LNCaP clone FGC (cell line): ENCODE measurements at regions not wholly inside any gene's neighbourhood (a gene's known extent, or its start where the extent isn't known, plus 50 kb on each side); places are given as distances from the start of the nearest gene placed in this dataset.

Experiments
- DNase-seq: peaks from one replicate; pipeline ENCODE4 v3.0.0-alpha.2; 2011; ENCODE audit warnings: low read depth
- H3K4me3 ChIP-seq: 2 replicates; pipeline ENCODE4 v1.5.1; 2011; ENCODE audit warnings: mild to moderate bottlenecking, low read depth, low read length, control low read depth
- TF ChIP-seq, protein P1 (sequence below): IDR thresholded peaks from 2 replicates; pipeline ENCODE4 v1.5.1; 2012; ENCODE audit warnings: mild to moderate bottlenecking; ENCODE audit not compliant: control insufficient read depth, insufficient read depth; ENCODE audit errors: extremely low read depth

- TF ChIP-seq, protein P1, sequence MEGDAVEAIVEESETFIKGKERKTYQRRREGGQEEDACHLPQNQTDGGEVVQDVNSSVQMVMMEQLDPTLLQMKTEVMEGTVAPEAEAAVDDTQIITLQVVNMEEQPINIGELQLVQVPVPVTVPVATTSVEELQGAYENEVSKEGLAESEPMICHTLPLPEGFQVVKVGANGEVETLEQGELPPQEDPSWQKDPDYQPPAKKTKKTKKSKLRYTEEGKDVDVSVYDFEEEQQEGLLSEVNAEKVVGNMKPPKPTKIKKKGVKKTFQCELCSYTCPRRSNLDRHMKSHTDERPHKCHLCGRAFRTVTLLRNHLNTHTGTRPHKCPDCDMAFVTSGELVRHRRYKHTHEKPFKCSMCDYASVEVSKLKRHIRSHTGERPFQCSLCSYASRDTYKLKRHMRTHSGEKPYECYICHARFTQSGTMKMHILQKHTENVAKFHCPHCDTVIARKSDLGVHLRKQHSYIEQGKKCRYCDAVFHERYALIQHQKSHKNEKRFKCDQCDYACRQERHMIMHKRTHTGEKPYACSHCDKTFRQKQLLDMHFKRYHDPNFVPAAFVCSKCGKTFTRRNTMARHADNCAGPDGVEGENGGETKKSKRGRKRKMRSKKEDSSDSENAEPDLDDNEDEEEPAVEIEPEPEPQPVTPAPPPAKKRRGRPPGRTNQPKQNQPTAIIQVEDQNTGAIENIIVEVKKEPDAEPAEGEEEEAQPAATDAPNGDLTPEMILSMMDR = no peak
- no peak overlapping the region for H3K4me3 ChIP-seq
- DNase-seq = no peak
These were observed 212.0 kb downstream of the SREK1 start for GRCh38 chr5:66356011-66356565.

DNA sequence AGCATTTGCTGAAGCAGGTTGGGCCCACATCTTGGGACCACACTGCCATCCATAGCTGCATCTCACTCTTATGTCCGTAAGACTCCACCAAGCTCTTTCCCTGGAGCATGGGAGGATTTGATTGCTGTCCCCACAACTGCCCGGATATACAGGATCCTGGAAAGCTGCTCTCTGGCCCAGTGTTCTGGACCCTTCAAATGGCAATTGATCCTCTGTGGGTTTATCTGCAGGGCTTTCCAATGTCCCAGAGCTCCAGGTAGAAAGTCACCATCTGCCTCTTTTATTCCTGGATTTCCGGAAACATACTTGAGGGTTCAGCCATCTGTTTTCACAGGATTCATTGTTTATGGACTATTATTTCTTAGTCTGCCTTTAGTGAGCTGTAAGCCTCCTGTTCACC lies 214.6 kb downstream of the SREK1 start:
- no peak overlapping the region for H3K4me3 ChIP-seq
- DNase-seq = no peak
- TF ChIP-seq, protein P1 = no peak

GRCh38 chr5:66361070-66361469 lies 217.0 kb downstream of the SREK1 start:
- TF ChIP-seq, protein P1 = no peak
- peak; percentile 35 for DNase-seq
- H3K4me3 ChIP-seq = no peak overlapping the region

- H3K4me3 ChIP-seq = no peak overlapping the region
- no peak for DNase-seq
- TF ChIP-seq, protein P1 = no peak
These were observed 217.9 kb downstream of the SREK1 start for GRCh38 chr5:66362046-66362445.

DNA sequence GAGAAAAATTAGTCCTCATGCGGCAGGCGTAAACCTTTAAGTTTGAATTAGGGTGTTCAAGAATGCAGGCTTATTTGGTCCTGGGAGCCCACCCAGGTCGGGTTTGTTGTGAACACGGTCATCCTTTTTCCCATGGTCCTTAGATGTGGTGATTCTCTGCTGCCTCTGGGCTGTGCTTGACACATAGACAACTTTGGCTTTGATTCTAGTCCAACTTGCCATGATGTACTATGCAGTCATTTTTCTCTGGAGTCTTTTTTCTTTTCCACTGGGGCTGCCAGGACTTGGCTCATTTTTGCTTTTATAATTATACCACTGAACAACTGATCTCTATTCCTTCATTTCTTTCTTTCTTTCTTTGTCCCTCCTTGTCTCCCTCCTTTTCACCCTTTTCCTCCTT lies 218.6 kb downstream of the SREK1 start:
- TF ChIP-seq, protein P1 = no peak
- no peak overlapping the region for H3K4me3 ChIP-seq
- DNase-seq = no peak

DNA sequence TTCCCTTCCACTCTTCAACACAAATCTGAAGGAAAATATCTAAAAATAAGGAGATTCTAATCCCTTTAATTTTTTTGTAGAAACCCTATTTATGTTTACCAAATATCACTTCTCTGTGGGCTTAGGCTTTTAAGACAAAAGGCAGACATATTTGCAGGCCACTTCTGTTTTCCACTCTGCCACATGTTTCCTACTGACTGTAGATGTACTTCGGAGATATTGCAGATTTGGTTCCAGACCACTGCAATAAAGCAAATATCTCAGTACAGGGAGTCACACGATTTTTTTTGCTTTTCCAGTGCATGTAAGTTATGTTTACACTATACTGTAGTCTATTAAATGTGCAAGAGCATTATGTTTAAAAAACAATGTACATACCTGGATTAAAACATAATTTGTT lies 219.0 kb downstream of the SREK1 start:
- H3K4me3 ChIP-seq = no peak overlapping the region
- TF ChIP-seq, protein P1 = no peak
- DNase-seq = peak; percentile 81

DNA sequence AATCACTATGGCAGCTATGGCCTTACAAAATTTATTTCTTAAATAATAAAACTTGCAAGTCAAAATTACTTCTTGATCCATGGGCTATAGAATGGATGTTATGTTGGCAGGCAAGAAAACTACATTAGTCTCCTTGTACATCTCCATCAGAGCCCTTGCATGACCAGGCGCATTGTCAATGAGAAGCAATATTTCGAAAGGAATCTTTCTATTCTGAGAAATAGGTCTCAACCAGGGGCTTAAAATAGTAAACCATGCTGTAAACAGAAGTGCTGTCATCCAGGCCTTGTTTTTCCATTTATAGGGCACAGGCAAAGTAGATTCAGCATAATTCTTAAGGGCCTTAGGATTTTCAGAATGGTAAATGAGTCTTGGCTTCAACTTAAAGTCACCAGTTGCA lies 220.1 kb downstream of the SREK1 start:
- H3K4me3 ChIP-seq = no peak overlapping the region
- TF ChIP-seq, protein P1 = no peak
- DNase-seq = no peak
